ENCODE measurements at regions not wholly inside any gene's neighbourhood (a gene's known extent, or its start where the extent isn't known, plus 50 kb on each side); places are given as distances from the start of the nearest gene placed in this dataset.
"Not testable (repeated sequence)": the region's sequence is repeated elsewhere in the genome, so short reads cannot be mapped to it uniquely, and the experiment has no call there.

- DNase-seq (ENCODE audit: low read depth) = no peak
- no peak overlapping the region for H3K4me3 ChIP-seq (ENCODE audit: low read depth, low read length)
- TF ChIP-seq CTCF (conservative IDR thresholded peaks at IDR 0.05; ENCODE audit: low read depth, low read length) = no peak
Measured at GRCh38 chr13:56736966-56737365, 403.8 kb upstream of the PRR20A start.

GRCh38 chr13:56752636-56753035 lies 388.1 kb upstream of the PRR20A start:
- no peak overlapping the region for H3K4me3 ChIP-seq (ENCODE audit: low read depth, low read length)
- TF ChIP-seq CTCF (conservative IDR thresholded peaks at IDR 0.05; ENCODE audit: low read depth, low read length) = no peak
- no peak for DNase-seq (ENCODE audit: low read depth)

- DNase-seq (ENCODE audit: low read depth) = no peak
- no peak overlapping the region for H3K4me3 ChIP-seq (ENCODE audit: low read depth, low read length)
- TF ChIP-seq CTCF (conservative IDR thresholded peaks at IDR 0.05; ENCODE audit: low read depth, low read length) = no peak
Measured at GRCh38 chr13:56755181-56755935, 385.4 kb upstream of the PRR20A start.

GRCh38 chr13:56763333-56763732 lies 377.4 kb upstream of the PRR20A start:
- not testable (repeated sequence) for DNase-seq (ENCODE audit: low read depth); H3K4me3 ChIP-seq (ENCODE audit: low read depth, low read length)

GRCh38 chr13:56773148-56773547 lies 367.6 kb upstream of the PRR20A start:
- no peak for TF ChIP-seq CTCF (conservative IDR thresholded peaks at IDR 0.05; ENCODE audit: low read depth, low read length)
- DNase-seq (ENCODE audit: low read depth) = no peak
- H3K4me3 ChIP-seq (ENCODE audit: low read depth, low read length) = no peak overlapping the region

- no peak for TF ChIP-seq CTCF (conservative IDR thresholded peaks at IDR 0.05; ENCODE audit: low read depth, low read length)
- DNase-seq (ENCODE audit: low read depth) = no peak
- no peak overlapping the region for H3K4me3 ChIP-seq (ENCODE audit: low read depth, low read length)
Measured at GRCh38 chr13:56789527-56789926, 351.2 kb upstream of the PRR20A start.

GRCh38 chr13:56837161-56837560 lies 303.6 kb upstream of the PRR20A start:
- H3K4me3 ChIP-seq (ENCODE audit: low read depth, low read length) = no peak overlapping the region
- DNase-seq (ENCODE audit: low read depth) = no peak
- TF ChIP-seq CTCF (conservative IDR thresholded peaks at IDR 0.05; ENCODE audit: low read depth, low read length) = no peak
